CD4-positive, alpha-beta T cell (primary cell): ENCODE measurements at regions not wholly inside any gene's neighbourhood (a gene's known extent, or its start where the extent isn't known, plus 50 kb on each side); places are given as distances from the start of the nearest gene placed in this dataset.

Source experiments
- ATAC-seq: fragments of 200-7000 bp; cut with Tn5 transposase; one replicate; pipeline ENCODE4 v1.10.0; 2022; ENCODE audit warnings: mild to moderate bottlenecking; ENCODE audit not compliant: poor library complexity
- CTCF ChIA-PET: fragments of 350-600 bp; sonication (Branson Sonifier 250); formaldehyde crosslinking; loops from one replicate; lab custom pipeline; 2021; ENCODE audit warnings: antibody characterized with exemption, inconsistent platforms; lab: Charles Lee
- POLR2A ChIA-PET: fragments of 350-600 bp; sonication (Branson Sonifier 250); formaldehyde crosslinking; loops from one replicate; lab custom pipeline; 2021; ENCODE audit warnings: antibody characterized with exemption, inconsistent platforms; lab: Charles Lee
- DNase-seq, 14 experiments: peaks; one replicate each; pipeline ENCODE4 v3.0.0-alpha.2; 2013 to 2020; ENCODE audit warnings: mixed read lengths in 2 of 14
- H3K27ac ChIP-seq, 2 donors: one replicate each; pipeline versions ENCODE4 v1.5.1 to v1.7.0; 2013; ENCODE audit warnings: low read length in 2 of 2, low read depth in 1 of 2, mild to moderate bottlenecking in 1 of 2
- H3K27me3 ChIP-seq, 2 experiments: 1 replicate in 1 of 2; 2 replicates in 1 of 2; pipeline versions ENCODE4 v1.6.1 to v1.7.0; 2013; ENCODE audit warnings: low read length in 2 of 2, control low read depth in 1 of 2, mild to moderate bottlenecking in 1 of 2, moderate library complexity in 1 of 2; ENCODE audit not compliant: insufficient read depth in 2 of 2, control insufficient read depth in 1 of 2
- H3K36me3 ChIP-seq: one replicate; pipeline ENCODE4 v1.6.1; 2013; ENCODE audit warnings: low read length, control low read depth; ENCODE audit not compliant: insufficient read depth
- H3K4me1 ChIP-seq: one replicate; pipeline ENCODE4 v1.6.1; 2013; ENCODE audit warnings: low read length, control low read depth; ENCODE audit not compliant: insufficient read depth
- H3K4me3 ChIP-seq: one replicate; pipeline ENCODE4 v1.5.1; 2013; ENCODE audit warnings: mild to moderate bottlenecking, low read length, moderate library complexity
- H3K9me3 ChIP-seq, 2 experiments: 1 replicate in 1 of 2; 2 replicates in 1 of 2; pipeline versions ENCODE4 v1.6.1 to v1.7.0; 2013; ENCODE audit warnings: low read length in 2 of 2, mild to moderate bottlenecking in 2 of 2, control low read depth in 1 of 2, moderate library complexity in 1 of 2; ENCODE audit not compliant: control insufficient read depth in 1 of 2, insufficient read depth in 1 of 2
- H3K27ac Mint-ChIP-seq: one replicate; pipeline ENCODE4 v1.8.0; 2020; ENCODE audit warnings: mixed read lengths
- H3K27me3 Mint-ChIP-seq: one replicate; pipeline ENCODE4 v1.8.0; 2021; ENCODE audit warnings: mixed read lengths
- H3K36me3 Mint-ChIP-seq: one replicate; pipeline ENCODE4 v1.8.0; 2021; ENCODE audit warnings: low read depth, mixed read lengths
- H3K4me1 Mint-ChIP-seq: one replicate; pipeline ENCODE4 v1.8.0; 2021; ENCODE audit warnings: low read depth, mixed read lengths
- H3K4me3 Mint-ChIP-seq: one replicate; pipeline ENCODE4 v1.8.0; 2020; ENCODE audit warnings: mild to moderate bottlenecking, mixed read lengths
- H3K9me3 Mint-ChIP-seq: one replicate; pipeline ENCODE4 v1.8.0; 2020; ENCODE audit warnings: mixed read lengths
- CTCF ChIP-seq: fragments of 200-600 bp; IDR thresholded peaks from one replicate; pipeline ENCODE4 v1.8.0; 2022; ENCODE audit warnings: antibody characterized with exemption, mild to moderate bottlenecking
- intact Hi-C, 2 experiments: fragments of 100-400 bp; cut with DNase I in 1 of 2; cut with micrococcal nuclease in 1 of 2; formaldehyde crosslinking; loops; one replicate each; pipeline versions ENCODE4 v1.15.1 to v1.9.0; 2023 to 2025; cut with DNase I, micrococcal nuclease

- CTCF ChIA-PET: no interaction called here
- DNase-seq: no peak
- no peak for TF ChIP-seq CTCF
Measured at GRCh38 chrX:39049975-39050374, 248.7 kb downstream of the MID1IP1 start.

GRCh38 chrX:39050427-39050826 lies 249.2 kb downstream of the MID1IP1 start:
- Histone ChIP-seq H3K9me3 (no peaks in the 10 kb centered on the region), H3K27ac (no peak overlapping the region), H3K4me3 (no peak overlapping the region), H3K36me3 (no peaks in the 10 kb centered on the region), H3K27me3 (no peaks in the 10 kb centered on the region), H3K4me1 (no peaks in the 10 kb centered on the region)
- CTCF ChIA-PET: no interaction called here
- DNase-seq (no peak), ATAC-seq (no peak)
- Mint-ChIP-seq H3K27me3 (no peaks in the 10 kb centered on the region), H3K36me3 (no peaks in the 10 kb centered on the region), H3K27ac (no peak overlapping the region), H3K4me1 (no peaks in the 10 kb centered on the region), H3K4me3 (no peak overlapping the region), H3K9me3 (no peaks in the 10 kb centered on the region)
- TF ChIP-seq CTCF: no peak
- intact Hi-C loops: no loop called here
- POLR2A ChIA-PET: no interaction called here

More at GRCh38 chrX:39049975-39050374, 248.7 kb downstream of the MID1IP1 start:
- POLR2A ChIA-PET: no interaction called here
- Histone ChIP-seq H3K4me1 (no peaks in the 10 kb centered on the region), H3K27ac (no peak overlapping the region), H3K27me3 (no peaks in the 10 kb centered on the region), H3K9me3 (no peaks in the 10 kb centered on the region), H3K4me3 (no peak overlapping the region), H3K36me3 (no peaks in the 10 kb centered on the region)
- no peaks in the 10 kb centered on the region for H3K27me3 Mint-ChIP-seq
- no peaks in the 10 kb centered on the region for H3K4me1 Mint-ChIP-seq
- no peaks in the 10 kb centered on the region for H3K36me3 Mint-ChIP-seq
- no peaks in the 10 kb centered on the region for H3K9me3 Mint-ChIP-seq
- no peak overlapping the region for H3K27ac Mint-ChIP-seq
- no peak overlapping the region for H3K4me3 Mint-ChIP-seq
- no peak for ATAC-seq
- intact Hi-C loops: no loop called here

GRCh38 chrX:39052751-39053150 lies 251.5 kb downstream of the MID1IP1 start:
- Histone ChIP-seq H3K27ac (no peak overlapping the region), H3K4me1 (no peaks in the 10 kb centered on the region), H3K4me3 (no peak overlapping the region), H3K9me3 (no peaks in the 10 kb centered on the region), H3K27me3 (no peaks in the 10 kb centered on the region), H3K36me3 (no peaks in the 10 kb centered on the region)
- DNase-seq (no peak), ATAC-seq (no peak)
- H3K9me3 Mint-ChIP-seq: no peaks in the 10 kb centered on the region
- POLR2A ChIA-PET: no interaction called here
- H3K27me3 Mint-ChIP-seq: no peaks in the 10 kb centered on the region
- CTCF ChIA-PET: no interaction called here
- no peaks in the 10 kb centered on the region for H3K4me1 Mint-ChIP-seq
- no peak for TF ChIP-seq CTCF
- no peaks in the 10 kb centered on the region for H3K36me3 Mint-ChIP-seq
- no peak overlapping the region for H3K27ac Mint-ChIP-seq
- no peak overlapping the region for H3K4me3 Mint-ChIP-seq
- intact Hi-C loops: no loop called here
